Ectodermal cell (in vitro differentiated cells): ENCODE measurements at regions not wholly inside any gene's neighbourhood (a gene's known extent, or its start where the extent isn't known, plus 50 kb on each side); places are given as distances from the start of the nearest gene placed in this dataset.

Source experiments
- H3K27ac ChIP-seq: 2 replicates; pipeline ENCODE4 v1.7.0; 2013; ENCODE audit warnings: mild to moderate bottlenecking, low read depth, low read length; ENCODE audit not compliant: insufficient read depth, poor library complexity, severe bottlenecking
- H3K27me3 ChIP-seq: 2 replicates; pipeline ENCODE4 v1.7.0; 2013; ENCODE audit warnings: mild to moderate bottlenecking, low read length; ENCODE audit not compliant: insufficient read depth, control insufficient read depth, poor library complexity, severe bottlenecking
- H3K36me3 ChIP-seq: one replicate; pipeline ENCODE4 v1.7.0; 2013; ENCODE audit warnings: low read length; ENCODE audit not compliant: control insufficient read depth, insufficient read depth
- H3K4me1 ChIP-seq: one replicate; pipeline ENCODE4 v1.7.0; 2013; ENCODE audit warnings: low read length; ENCODE audit not compliant: control insufficient read depth, insufficient read depth
- H3K4me3 ChIP-seq: 2 replicates; pipeline ENCODE4 v1.7.0; 2013; ENCODE audit warnings: low read depth, low read length, control low read depth; ENCODE audit not compliant: insufficient read depth
- H3K9me3 ChIP-seq: 2 replicates; pipeline ENCODE4 v1.7.0; 2013; ENCODE audit warnings: mild to moderate bottlenecking, low read length, moderate library complexity; ENCODE audit not compliant: control insufficient read depth
- WGBS, 2 experiments: methylation state at CpG; one replicate each; pipeline ENCODE4 v1.1.7; 2013; ENCODE audit warnings: missing lambda C conversion rate in 2 of 2; 5-methylcytosine and 5-hydroxymethylcytosine counted together

- WGBS, 2 experiments: 77 to 81% methylated on average over 3 of the region's 3 CpGs
- Histone ChIP-seq H3K9me3 (no peaks in the 10 kb centered on the region), H3K27me3 (no peaks in the 10 kb centered on the region), H3K4me3 (no peak overlapping the region), H3K4me1 (no peaks in the 10 kb centered on the region), H3K36me3 (no peaks in the 10 kb centered on the region), H3K27ac (no peak overlapping the region)
Observed at GRCh38 chr2:19127616-19128015, 230.8 kb downstream of the OSR1 start.

- no peaks in the 10 kb centered on the region for H3K4me1 ChIP-seq
- 96 to 98% methylated on average over 8 to 9 of the region's 9 CpGs for WGBS, 2 experiments
- no peak overlapping the region for H3K27ac ChIP-seq
- no peaks in the 10 kb centered on the region for H3K27me3 ChIP-seq
- no peaks in the 10 kb centered on the region for H3K9me3 ChIP-seq
- H3K36me3 ChIP-seq: no peaks in the 10 kb centered on the region
- H3K4me3 ChIP-seq: no peak overlapping the region
Observed at GRCh38 chr2:19125901-19126680, 232.3 kb downstream of the OSR1 start.

GRCh38 chr2:19124135-19124534 lies 234.3 kb downstream of the OSR1 start:
- H3K9me3 ChIP-seq: no peaks in the 10 kb centered on the region
- no peak overlapping the region for H3K27ac ChIP-seq
- WGBS, 2 experiments: 94% methylated on average over 5 of the region's 5 CpGs
- no peaks in the 10 kb centered on the region for H3K27me3 ChIP-seq
- peaks cover 2% of the 10 kb centered on the region for H3K4me1 ChIP-seq
- H3K4me3 ChIP-seq: no peak overlapping the region
- H3K36me3 ChIP-seq: no peaks in the 10 kb centered on the region

- peaks cover 4% of the 10 kb centered on the region for H3K4me1 ChIP-seq
- 91 to 95% methylated on average over 2 of the region's 2 CpGs for WGBS, 2 experiments
- no peaks in the 10 kb centered on the region for H3K9me3 ChIP-seq
- no peak overlapping the region for H3K27ac ChIP-seq
- no peaks in the 10 kb centered on the region for H3K27me3 ChIP-seq
- H3K36me3 ChIP-seq: no peaks in the 10 kb centered on the region
- no peak overlapping the region for H3K4me3 ChIP-seq
Observed at GRCh38 chr2:19123556-19123955, 234.9 kb downstream of the OSR1 start.

GRCh38 chr2:19122220-19122619 lies 236.2 kb downstream of the OSR1 start:
- Histone ChIP-seq H3K36me3 (no peaks in the 10 kb centered on the region), H3K4me3 (no peak overlapping the region), H3K27me3 (no peaks in the 10 kb centered on the region), H3K4me1 (peaks cover 4% of the 10 kb centered on the region), H3K27ac (no peak overlapping the region), H3K9me3 (no peaks in the 10 kb centered on the region)
- 97 to 100% methylated on average over 1 of the region's 1 CpG for WGBS, 2 experiments

DNA sequence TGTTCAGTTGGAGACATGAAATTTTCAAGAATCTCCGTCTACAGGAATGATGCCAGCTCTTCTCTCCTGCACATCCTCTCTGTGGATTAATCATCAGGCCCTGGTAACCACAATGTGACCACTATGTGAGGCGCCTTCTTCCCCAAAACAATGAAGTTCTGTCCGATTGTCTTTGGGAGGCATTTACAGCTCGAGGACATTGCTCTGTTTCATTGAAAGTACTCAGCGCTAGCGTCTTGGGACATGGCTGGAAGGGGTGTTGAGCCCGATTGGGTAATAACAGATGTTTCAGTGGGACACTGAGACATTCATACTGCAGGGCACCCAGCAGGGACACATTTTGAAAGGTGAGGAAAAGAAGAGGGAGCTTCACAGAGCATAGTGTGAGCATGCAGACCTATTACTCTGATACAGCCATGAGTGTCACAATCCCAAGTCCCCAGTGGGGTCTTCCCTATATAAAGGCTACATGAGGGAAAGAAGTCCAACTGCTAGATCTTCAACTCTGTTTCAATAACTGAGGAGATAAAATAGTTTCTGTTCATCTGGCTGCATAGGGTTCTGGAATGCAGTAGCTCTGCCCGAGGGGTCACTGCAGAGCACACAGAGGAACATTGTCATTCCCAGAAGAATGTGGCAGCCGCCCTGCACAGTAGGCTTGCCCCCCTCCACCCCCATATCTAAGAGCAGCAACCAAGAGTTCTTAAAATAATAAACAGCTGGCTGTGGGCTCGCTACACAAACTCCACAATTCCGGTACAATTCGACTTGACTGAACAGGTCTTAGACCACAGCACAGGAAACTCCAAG lies 237.3 kb downstream of the OSR1 start:
- Histone ChIP-seq H3K27ac (peak overlapping the region; percentile 31), H3K4me3 (no peak overlapping the region), H3K4me1 (peaks cover 4% of the 10 kb centered on the region), H3K36me3 (no peaks in the 10 kb centered on the region), H3K27me3 (no peaks in the 10 kb centered on the region), H3K9me3 (no peaks in the 10 kb centered on the region)
- 92 to 93% methylated on average over 12 of the region's 12 CpGs for WGBS, 2 experiments

GRCh38 chr2:19120181-19120580 lies 238.2 kb downstream of the OSR1 start:
- Histone ChIP-seq H3K36me3 (no peaks in the 10 kb centered on the region), H3K27ac (no peak overlapping the region)

GRCh38 chr2:19119326-19120001 lies 239.0 kb downstream of the OSR1 start:
- Histone ChIP-seq H3K4me1 (peaks cover 4% of the 10 kb centered on the region), H3K27me3 (no peaks in the 10 kb centered on the region), H3K27ac (no peak overlapping the region), H3K36me3 (no peaks in the 10 kb centered on the region), H3K4me3 (no peak overlapping the region), H3K9me3 (no peaks in the 10 kb centered on the region)
- 83 to 92% methylated on average over 3 of the region's 3 CpGs for WGBS, 2 experiments

More at GRCh38 chr2:19120181-19120580, 238.2 kb downstream of the OSR1 start:
- H3K4me1 ChIP-seq: peaks cover 4% of the 10 kb centered on the region
- H3K27me3 ChIP-seq: no peaks in the 10 kb centered on the region
- no peaks in the 10 kb centered on the region for H3K9me3 ChIP-seq
- no peak overlapping the region for H3K4me3 ChIP-seq
- 85 to 95% methylated on average over 5 of the region's 5 CpGs for WGBS, 2 experiments

- H3K36me3 ChIP-seq: no peaks in the 10 kb centered on the region
- WGBS, 2 experiments: 69% methylated on average over 4 of the region's 4 CpGs
- no peak overlapping the region for H3K4me3 ChIP-seq
- H3K27ac ChIP-seq: no peak overlapping the region
- peaks cover 4% of the 10 kb centered on the region for H3K4me1 ChIP-seq
- no peaks in the 10 kb centered on the region for H3K27me3 ChIP-seq
- no peaks in the 10 kb centered on the region for H3K9me3 ChIP-seq
Observed at GRCh38 chr2:19116918-19117317, 241.5 kb downstream of the OSR1 start.

- Histone ChIP-seq H3K36me3 (no peaks in the 10 kb centered on the region), H3K4me1 (peaks cover 4% of the 10 kb centered on the region), H3K27me3 (no peaks in the 10 kb centered on the region)
Observed at GRCh38 chr2:19114754-19115231, 243.6 kb downstream of the OSR1 start.

More at GRCh38 chr2:19114754-19115231, 243.6 kb downstream of the OSR1 start:
- H3K4me3 ChIP-seq: no peak overlapping the region
- H3K27ac ChIP-seq: no peak overlapping the region
- H3K9me3 ChIP-seq: no peaks in the 10 kb centered on the region
